GM21367 (cell line): ENCODE measurements at regions not wholly inside any gene's neighbourhood (a gene's known extent, or its start where the extent isn't known, plus 50 kb on each side); places are given as distances from the start of the nearest gene placed in this dataset.

Experiments
- ATAC-seq: cut with Tn5 transposase; IDR thresholded peaks from one replicate; pipeline ENCODE4 v1.9.1; 2021; ENCODE audit not compliant: unreplicated experiment

- no peak for ATAC-seq
Measured at GRCh38 chr3:168895419-168895818, 768.1 kb downstream of the MECOM start.

GRCh38 chr3:168894214-168894613 lies 769.3 kb downstream of the MECOM start:
- ATAC-seq: no peak

DNA sequence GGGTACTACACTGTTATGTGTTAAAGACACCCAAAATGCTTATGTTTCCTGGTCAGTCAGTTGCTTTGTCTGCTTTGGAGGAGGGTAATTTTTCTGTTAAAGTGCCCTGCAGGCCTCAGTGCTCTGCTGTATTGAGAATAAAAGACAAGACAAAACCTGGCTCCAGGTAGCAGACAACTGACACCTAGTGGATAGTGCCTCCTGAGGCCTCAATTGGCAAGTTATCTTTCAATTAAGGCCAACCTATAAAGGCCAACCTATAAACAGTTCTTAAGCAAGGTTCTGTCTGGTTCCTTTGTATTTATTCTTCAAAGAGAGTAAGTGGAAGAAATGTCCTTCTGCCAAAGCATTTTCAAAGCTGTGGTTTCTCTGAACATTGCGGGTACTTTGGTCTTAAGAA lies 773.8 kb downstream of the MECOM start:
- no peak for ATAC-seq

DNA sequence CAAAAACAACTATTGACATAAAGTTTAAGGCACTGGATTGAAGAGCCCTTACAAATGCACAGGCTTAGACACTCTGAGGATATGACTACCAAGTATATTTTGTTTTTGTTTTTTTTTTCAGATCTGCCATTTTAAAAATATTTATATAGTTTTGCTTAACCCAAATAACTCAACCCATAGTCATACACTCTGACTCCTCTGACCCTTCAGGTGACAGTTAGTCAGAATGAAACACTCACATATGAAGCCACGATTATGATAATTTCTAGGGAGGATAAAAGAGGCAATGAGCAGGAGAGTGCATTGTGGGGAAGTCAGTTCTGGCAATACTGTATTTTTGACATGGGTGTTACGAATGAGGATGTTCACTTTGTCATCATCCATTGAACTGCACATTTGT lies 774.7 kb downstream of the MECOM start:
- ATAC-seq: no peak

DNA sequence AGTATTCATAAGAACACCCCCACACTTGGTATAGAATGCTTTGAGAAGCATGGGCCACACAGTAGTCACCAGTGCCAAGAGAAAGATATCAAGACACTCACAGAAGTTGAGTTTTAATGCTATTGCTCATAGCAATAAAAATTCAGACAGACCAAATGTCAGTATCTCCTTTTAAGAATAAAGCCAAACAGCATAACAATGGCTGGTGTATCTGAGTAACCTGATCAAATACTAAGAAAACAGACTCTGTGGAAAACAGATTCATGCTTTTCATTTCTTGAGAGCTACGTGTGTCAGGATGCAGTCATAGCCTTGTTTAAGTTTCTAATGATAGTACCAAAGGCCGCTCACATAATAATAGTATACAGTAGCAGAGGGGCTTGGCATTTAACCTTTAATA lies 778.5 kb downstream of the MECOM start:
- no peak for ATAC-seq

DNA sequence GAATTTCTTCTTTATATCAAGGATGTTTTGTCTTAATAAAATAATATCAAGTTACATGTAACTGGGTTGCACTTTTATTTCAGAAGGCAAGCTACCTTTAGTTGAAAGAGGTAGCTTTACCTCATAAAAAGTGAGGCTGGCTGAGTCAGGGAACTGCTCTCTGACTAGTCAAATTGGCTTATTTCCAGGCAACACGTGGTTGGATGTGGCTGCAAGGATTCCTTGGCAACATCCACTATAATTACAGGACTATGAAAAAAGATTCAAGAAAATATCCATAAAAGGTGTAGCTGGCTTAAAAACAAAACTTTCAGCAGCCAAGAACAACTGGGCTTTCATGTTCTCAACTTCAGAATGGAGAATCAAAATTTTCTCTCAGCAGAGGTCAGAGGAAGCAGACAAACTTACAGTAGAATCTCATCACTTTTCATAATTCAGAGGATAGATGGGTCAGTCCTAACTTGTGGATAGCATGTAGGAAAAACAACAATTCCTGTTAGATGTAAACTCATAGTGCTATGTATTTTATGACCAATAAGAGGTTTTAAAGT lies 779.1 kb downstream of the MECOM start:
- no peak for ATAC-seq

DNA sequence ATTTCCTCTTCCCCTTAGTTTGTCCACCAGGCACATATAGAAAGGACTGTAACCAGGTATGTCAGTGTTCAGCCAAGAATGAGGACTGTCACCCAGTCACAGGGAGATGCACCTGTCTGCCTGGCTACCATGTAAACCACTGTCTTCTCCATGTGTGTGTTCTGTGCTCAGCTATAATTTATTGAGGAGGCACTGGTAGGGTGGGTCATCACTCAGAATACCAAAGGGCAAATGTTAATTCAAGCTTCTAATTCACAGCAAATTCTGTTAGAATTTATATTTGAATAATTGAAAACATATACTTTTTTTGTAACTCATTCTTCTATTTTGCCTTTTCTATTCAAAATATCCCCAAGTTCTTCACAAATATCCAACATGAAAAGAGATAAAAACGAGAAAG lies 780.4 kb downstream of the MECOM start:
- no peak for ATAC-seq

- ATAC-seq: no peak
Measured at GRCh38 chr3:168881804-168882203, 781.7 kb downstream of the MECOM start.

- no peak for ATAC-seq
Measured at GRCh38 chr3:168878655-168879054, 782.9 kb upstream of the GOLIM4 start.

DNA sequence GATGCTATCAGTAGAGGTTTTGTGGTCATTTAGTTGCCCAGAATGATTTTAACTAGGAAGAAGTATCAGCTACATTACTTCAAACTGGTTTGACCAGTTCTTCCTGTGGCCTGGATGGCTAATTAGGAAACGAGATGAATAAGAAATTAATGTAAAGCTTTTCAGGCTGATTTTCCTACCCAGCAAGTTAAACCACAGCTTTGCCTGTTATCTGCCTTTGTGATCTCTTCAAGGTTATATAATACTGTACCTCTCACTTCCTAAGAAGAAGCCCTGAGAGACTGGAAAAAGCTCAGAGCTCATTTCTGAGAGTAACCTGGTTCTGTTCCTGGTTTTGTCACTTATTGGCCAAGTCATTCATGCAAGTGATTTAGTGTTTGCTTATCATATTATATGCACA lies 782.2 kb upstream of the GOLIM4 start:
- ATAC-seq: no peak

- ATAC-seq: no peak
Measured at GRCh38 chr3:168876346-168877035, 780.8 kb upstream of the GOLIM4 start.

- ATAC-seq: no peak
Measured at GRCh38 chr3:168872826-168873225, 777.1 kb upstream of the GOLIM4 start.

- no peak for ATAC-seq
Measured at GRCh38 chr3:168870892-168871291, 775.2 kb upstream of the GOLIM4 start.

GRCh38 chr3:168865022-168865551 lies 769.4 kb upstream of the GOLIM4 start:
- no peak for ATAC-seq

GRCh38 chr3:168864107-168865021 lies 768.6 kb upstream of the GOLIM4 start:
- ATAC-seq: no peak

DNA sequence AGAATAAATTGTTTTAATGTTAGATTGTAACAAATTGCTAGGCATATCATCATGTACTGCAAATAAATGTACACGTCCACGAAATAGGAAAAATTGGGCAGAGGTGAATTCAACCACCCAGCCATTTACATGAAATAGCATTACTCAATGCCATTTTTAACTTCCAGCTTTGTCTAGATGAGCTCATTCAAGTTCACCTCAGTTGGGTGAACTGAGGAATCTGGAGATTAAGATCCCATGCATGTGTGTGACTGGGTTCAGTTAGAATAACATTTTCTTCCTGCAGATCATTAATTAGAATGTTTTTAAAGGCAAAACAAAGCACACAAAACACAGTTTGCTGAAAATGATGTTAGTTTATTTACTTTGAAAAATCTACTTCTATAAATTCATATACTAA lies 767.8 kb upstream of the GOLIM4 start:
- no peak for ATAC-seq

GRCh38 chr3:168862466-168862865 lies 766.7 kb upstream of the GOLIM4 start:
- ATAC-seq: no peak

- ATAC-seq: no peak
Measured at GRCh38 chr3:168860592-168860991, 764.9 kb upstream of the GOLIM4 start.

- ATAC-seq: no peak
Measured at GRCh38 chr3:168860028-168860427, 764.3 kb upstream of the GOLIM4 start.

DNA sequence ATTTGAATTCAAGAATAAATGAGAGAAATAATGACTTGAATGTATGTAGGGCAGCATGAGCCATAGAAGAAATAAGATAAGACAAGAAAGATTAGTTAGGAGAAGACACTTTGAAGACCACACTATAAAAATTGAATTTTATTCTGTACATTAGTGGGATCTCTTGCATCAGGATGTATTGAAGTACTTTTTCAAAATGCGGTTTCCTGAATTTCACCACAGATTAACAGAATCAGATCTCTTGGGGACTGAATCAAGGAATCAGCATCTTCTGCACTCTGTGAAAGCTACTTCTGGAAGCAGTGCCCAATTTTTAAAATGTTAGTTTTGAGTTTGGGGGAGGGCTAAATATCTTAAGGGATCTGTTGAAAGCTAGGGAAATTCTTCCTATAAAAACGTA lies 763.9 kb upstream of the GOLIM4 start:
- ATAC-seq: no peak

GRCh38 chr3:168859143-168859542 lies 763.4 kb upstream of the GOLIM4 start:
- no peak for ATAC-seq

- no peak for ATAC-seq
Measured at GRCh38 chr3:168858327-168858726, 762.6 kb upstream of the GOLIM4 start.
